NOMO-1 (cell line): ENCODE measurements at regions not wholly inside any gene's neighbourhood (a gene's known extent, or its start where the extent isn't known, plus 50 kb on each side); places are given as distances from the start of the nearest gene placed in this dataset.
A peak's percentile ranks its signal among the peaks of the same experiment; 100 is the strongest.

Experiments used
- DNase-seq, 2 experiments: peaks; one replicate each; lab custom pipeline; 2025; ENCODE audit not compliant: unreplicated experiment in 2 of 2; lab: John Stamatoyannopoulos, UW

DNA sequence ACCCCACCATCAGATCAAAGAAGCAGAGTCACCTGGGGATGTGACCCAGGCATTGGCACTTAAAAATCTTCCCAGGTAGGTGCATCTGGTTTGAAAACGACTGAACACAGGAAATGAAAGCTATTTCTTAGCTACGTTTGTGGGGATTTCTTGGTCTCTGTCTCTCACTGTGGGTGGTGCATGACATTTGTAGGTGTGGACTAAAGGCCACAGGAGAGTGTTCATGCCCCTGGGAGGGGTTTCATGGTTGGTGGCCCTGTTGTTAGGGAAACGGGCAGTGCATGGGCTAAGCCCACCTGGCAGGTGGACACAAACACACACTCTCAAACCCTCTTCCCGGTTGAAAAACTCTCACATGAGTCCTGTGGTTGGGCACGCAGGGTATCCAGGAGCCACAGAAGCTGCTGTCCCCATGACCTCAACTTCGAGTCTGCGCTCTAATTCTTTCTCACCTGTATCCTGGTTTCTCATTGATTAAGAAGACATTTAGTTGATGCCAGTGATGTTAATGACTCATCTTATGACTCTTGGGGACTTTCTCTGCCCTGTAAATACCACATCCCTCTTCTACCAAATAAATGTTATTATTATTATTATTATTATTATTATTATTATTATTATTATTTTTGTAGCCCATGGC lies 119.4 kb downstream of the MRPS6 start:
- DNase-seq, result no peak

DNA sequence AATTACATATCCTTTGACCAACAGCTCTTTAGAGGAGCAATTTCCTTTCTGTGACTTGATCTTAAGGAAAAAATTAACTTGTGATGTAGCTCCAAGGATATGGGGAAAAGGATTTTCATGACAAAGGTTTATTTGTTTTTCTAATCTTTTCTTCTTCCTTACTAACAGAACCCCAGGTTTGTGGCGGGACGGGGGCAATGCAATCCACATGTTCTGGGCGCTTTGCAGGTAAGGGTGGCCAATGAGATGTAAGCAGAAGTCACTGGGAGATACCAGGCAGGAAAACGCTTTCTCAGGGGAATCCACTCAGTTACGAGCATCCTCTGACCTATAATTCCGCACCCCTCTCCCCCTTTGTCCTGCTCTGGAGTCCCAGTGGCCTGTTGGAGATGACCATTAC lies 122.0 kb downstream of the MRPS6 start:
- no peak for DNase-seq

DNA sequence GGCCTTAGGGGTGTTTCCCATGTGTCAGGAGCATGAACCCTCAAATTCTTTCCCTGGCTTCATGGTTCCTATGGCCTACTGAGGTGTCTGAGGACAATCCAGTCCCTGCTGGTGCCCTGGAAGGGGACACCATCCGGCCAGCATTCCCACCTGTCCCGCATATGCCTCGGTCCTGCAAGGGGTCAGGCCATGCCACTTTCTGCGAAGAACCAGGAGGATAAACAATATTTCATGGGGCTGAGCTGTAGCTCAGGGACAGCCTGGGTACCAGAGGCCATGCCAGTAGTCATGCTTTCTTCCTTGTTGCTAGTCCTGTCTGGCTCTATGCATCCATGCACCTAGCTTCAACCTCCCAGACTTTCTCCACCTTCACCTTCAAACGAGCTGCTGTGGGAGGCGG lies 123.6 kb downstream of the MRPS6 start:
- no peak for DNase-seq

- peak; percentile 1 to 13 for DNase-seq
These were observed 124.2 kb downstream of the MRPS6 start for GRCh38 chr21:34197561-34197960.

DNA sequence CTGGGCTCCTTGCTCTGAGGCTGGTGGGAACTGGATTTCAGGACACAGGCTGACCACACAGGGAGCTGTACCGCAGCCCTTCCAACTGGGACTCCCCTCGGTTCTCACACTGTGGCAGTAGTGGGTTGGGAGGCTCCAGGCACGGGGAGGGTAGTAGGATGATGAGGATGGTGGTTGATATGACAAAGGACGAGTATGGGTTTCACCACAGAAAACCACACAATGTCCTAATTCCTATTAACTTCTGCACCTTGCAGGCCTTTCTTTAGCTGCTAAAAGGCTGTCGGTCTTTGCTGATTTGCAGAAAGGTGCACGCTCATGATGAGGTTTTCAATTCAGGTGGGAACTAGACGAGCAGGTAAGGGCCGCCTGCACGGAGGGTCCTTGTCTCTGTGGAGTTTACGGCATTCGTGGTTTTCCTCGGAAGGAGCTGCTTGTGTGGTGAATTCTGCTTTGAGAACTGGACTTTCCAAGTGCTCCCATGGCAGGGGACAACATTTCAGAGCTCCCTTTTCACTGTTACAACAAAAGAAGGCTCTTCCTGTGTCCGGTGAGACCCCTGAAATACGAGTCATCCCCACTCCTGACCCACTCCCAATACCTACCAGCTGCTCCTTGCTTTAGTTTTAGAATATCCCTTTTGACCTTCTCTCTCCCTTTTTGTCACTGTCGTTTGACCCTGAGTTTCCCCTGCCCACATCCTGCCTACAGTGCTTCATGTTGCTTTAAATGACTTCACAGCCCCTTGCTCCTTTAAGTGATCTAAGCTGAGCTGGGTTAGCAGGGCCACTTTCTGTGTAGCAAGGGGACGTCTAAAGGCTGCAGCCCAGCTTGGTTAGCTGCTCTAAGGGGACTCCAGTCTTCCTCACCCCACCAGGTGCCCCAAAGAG lies 125.1 kb downstream of the MRPS6 start:
- DNase-seq, result peak; percentile 34 to 39

- DNase-seq, result no peak
These were observed 125.9 kb downstream of the MRPS6 start for GRCh38 chr21:34199121-34199910.

DNA sequence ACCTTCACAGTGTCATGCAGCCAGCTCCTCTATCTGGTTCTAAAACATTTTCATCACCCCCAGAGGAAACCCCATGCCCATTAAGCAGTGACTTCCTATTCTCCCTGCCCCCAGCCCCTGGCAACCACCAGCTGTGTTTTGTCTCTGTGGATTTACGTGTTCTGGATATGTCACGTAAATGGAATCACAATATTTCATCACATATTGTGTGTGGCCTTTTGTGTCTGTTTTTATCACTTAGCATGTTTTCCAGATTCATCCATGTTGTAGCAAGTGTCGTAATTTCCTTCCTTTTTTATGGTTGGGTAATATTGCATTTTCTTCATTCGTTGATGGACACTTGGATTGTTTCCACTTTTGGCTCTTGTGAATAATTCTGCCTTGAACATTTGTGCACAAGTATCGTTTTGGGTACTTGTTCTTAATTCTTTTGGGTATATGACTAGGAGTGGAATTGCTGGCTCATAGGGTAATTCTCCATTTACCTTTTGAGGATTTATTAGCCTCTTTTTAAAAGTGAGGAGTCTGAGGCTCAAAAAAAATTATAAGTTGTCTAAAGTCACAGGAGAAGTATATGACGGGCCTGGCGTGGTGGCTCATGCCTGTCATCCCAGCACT lies 127.0 kb downstream of the MRPS6 start:
- DNase-seq, result peak; percentile 65 to 89

DNA sequence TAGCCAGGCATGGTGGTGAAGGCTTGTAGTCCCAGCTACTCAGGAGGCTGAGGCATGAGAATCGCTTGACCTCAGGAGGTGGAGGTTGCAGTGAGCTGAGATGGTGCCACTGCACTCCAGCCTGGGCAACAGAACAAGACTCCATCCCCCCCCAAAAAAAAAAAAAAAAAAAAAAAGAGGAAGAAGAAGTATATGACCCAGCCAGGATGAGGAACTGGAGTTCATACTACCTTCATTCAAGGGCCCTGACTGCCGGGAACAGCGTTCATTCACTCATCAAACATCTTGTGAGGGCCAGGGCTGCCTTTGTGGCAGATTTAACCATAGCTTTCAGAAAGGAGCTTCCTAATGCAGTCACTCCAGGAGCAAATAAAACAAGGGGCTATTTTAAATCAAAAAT lies 127.6 kb downstream of the MRPS6 start:
- peak; percentile 54 to 58 for DNase-seq

- DNase-seq, result no peak
These were observed 128.1 kb downstream of the MRPS6 start for GRCh38 chr21:34201481-34201858.

GRCh38 chr21:34202553-34203372 lies 129.4 kb downstream of the MRPS6 start:
- DNase-seq, result peak; percentile 51 to 66

DNA sequence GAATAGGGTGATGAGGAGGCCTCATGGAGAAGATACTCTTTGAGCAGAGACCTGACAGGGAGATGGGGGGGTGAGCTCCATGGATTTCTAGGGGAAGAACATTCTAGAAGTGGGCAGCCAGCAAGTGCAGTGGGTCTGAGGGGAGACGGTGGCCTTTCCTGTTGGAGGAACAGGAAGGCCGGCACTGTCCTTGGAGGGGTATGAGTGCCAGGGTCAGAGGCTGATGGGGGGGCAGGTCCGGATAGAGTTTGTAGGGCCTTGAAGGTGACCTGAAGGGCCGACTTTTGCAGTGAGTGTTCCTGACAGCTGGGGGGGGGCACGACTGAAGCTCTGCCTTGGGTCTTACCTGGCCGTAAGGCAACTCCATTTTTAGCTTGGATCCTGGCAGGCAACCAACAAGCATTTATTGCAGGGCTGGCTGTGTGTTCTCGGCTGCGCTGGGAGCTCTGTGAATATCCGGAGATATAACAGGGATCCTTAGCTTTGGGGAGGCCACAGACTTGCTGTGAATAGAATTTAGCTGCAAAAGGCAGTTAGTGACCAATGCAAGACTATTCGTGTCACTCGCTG lies 130.6 kb downstream of the MRPS6 start:
- no peak for DNase-seq

GRCh38 chr21:34204481-34205439 lies 131.4 kb downstream of the MRPS6 start:
- DNase-seq, result no peak

DNA sequence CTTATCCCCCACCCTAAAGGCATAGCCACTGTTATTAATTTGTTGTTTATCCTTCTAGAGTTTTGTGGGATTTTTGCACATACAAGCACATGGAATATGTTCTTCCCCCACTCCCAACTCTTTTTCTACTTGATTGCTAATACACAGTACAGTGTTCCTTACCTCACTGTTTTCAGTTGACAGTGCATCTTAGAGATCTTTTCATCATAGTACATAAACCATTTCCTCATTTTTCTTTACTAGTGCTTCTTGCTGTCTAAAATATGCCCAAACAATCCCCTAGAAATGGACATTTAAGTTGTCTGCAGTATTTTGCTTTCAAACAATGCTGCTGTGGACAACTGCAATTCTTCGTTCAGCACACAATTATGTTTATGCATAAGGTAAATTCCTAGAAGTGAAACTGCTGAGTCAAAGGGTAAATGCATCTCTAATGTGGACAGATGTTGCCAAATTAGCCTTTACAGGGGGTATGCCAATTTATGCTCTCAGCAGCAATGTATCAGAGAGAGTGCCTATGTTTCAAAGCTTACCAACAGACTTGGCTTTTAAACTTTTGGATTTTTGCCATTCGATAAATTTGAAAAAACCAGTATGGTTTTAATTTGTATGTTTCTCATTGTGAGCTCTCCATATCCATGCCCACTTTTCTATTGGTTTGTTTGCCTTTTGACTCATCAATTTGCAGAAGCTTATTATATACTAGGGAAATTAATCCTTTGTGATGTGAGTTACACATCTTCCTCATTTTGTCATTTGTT lies 132.6 kb downstream of the MRPS6 start:
- peak; percentile 71 to 88 for DNase-seq

- no peak for DNase-seq
These were observed 140.6 kb downstream of the MRPS6 start for GRCh38 chr21:34213959-34214358.

DNA sequence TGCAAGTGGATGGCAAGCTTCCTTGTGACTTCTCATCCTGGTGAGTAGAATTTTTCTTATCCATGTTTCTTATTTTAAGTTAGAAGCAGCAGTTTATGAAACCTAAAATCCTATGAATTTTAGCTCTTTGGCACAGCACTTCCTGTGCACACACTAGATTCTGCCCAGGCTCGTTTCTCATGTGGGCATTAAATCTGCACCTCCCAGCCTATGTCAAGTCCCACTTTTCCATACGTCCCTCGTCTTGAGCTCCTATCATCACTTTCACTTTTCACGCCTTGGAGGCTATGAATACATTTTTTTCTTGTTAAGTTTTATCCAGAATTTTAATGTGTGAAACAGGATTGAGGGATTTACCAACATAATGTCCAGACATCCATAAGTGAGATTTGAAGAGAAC lies 142.1 kb downstream of the MRPS6 start:
- DNase-seq, result no peak

- DNase-seq, result no peak
These were observed 142.7 kb downstream of the MRPS6 start for GRCh38 chr21:34215911-34216717.

GRCh38 chr21:34216718-34217032 lies 143.3 kb downstream of the MRPS6 start:
- DNase-seq, result no peak
